Mesendoderm (in vitro differentiated cells): ENCODE measurements at regions not wholly inside any gene's neighbourhood (a gene's known extent, or its start where the extent isn't known, plus 50 kb on each side); places are given as distances from the start of the nearest gene placed in this dataset.

Source experiments
- DNase-seq: peaks from one replicate; pipeline ENCODE4 v3.0.0; 2013
- H2AK5ac ChIP-seq: 2 replicates; pipeline ENCODE4 v1.6.1; 2013; ENCODE audit warnings: low read length, inconsistent platforms
- H2BK120ac ChIP-seq: 2 replicates; pipeline ENCODE4 v1.6.1; 2013; ENCODE audit warnings: low read depth, mild to moderate bottlenecking, low read length, moderate library complexity, mixed read lengths
- H2BK15ac ChIP-seq: replicated peaks from 2 replicates; pipeline ENCODE4 v1.6.1; 2013; ENCODE audit warnings: low read depth, mild to moderate bottlenecking, moderate library complexity
- H2BK5ac ChIP-seq: 2 replicates; pipeline ENCODE4 v1.6.1; 2013; ENCODE audit warnings: low read length, inconsistent platforms
- H3K18ac ChIP-seq: 2 replicates; pipeline ENCODE4 v1.6.1; 2013; ENCODE audit warnings: mild to moderate bottlenecking, low read length, mixed read lengths
- H3K23ac ChIP-seq: one replicate; pipeline ENCODE4 v1.6.1; 2013; ENCODE audit warnings: low read length
- H3K27ac ChIP-seq: 2 replicates; pipeline ENCODE4 v1.5.1; 2013; ENCODE audit warnings: low read depth, mild to moderate bottlenecking, inconsistent platforms, low read length, moderate library complexity
- H3K27me3 ChIP-seq: 2 replicates; pipeline ENCODE4 v1.6.1; 2013; ENCODE audit warnings: low read length, control low read depth, mild to moderate bottlenecking, inconsistent platforms; ENCODE audit not compliant: insufficient read depth, poor library complexity
- H3K36me3 ChIP-seq: 2 replicates; pipeline ENCODE4 v1.6.1; 2013; ENCODE audit warnings: low read length, inconsistent platforms; ENCODE audit not compliant: control insufficient read depth, insufficient read depth
- H3K4ac ChIP-seq: one replicate; pipeline ENCODE4 v1.6.1; 2013; ENCODE audit warnings: low read depth, mild to moderate bottlenecking, low read length, moderate library complexity
- H3K4me1 ChIP-seq: 2 replicates; pipeline ENCODE4 v1.6.1; 2013; ENCODE audit warnings: low read depth, low read length, inconsistent platforms; ENCODE audit not compliant: control insufficient read depth
- H3K4me2 ChIP-seq: 2 replicates; pipeline ENCODE4 v1.6.1; 2013; ENCODE audit warnings: low read length
- H3K4me3 ChIP-seq: 2 replicates; pipeline ENCODE4 v1.5.1; 2013; ENCODE audit warnings: mild to moderate bottlenecking, low read length
- H3K56ac ChIP-seq: one replicate; pipeline ENCODE4 v1.6.1; 2013; ENCODE audit warnings: low read length
- H3K79me1 ChIP-seq: 2 replicates; pipeline ENCODE4 v1.6.1; 2013; ENCODE audit warnings: low read length, inconsistent platforms
- H3K79me2 ChIP-seq: 2 replicates; pipeline ENCODE4 v1.6.1; 2013; ENCODE audit warnings: mild to moderate bottlenecking, low read length; ENCODE audit not compliant: control insufficient read depth, insufficient read depth
- H3K9ac ChIP-seq: 2 replicates; pipeline ENCODE4 v1.6.1; 2013; ENCODE audit warnings: low read length, inconsistent platforms
- H4K5ac ChIP-seq: one replicate; pipeline ENCODE4 v1.6.1; 2013; ENCODE audit warnings: low read length
- H4K8ac ChIP-seq: one replicate; pipeline ENCODE4 v1.6.1; 2013; ENCODE audit warnings: low read depth, mild to moderate bottlenecking, control low read depth, low read length, moderate library complexity
- WGBS: extraction: QIAGEN DNeasy Blood & Tissue Kit; methylation state at CpG from one replicate; pipeline ENCODE4 v1.1.7; 2013; ENCODE audit warnings: low lambda C conversion rate, missing lambda C conversion rate; ENCODE audit not compliant: insufficient coverage; ENCODE audit errors: extremely low coverage; 5-methylcytosine and 5-hydroxymethylcytosine counted together

DNA sequence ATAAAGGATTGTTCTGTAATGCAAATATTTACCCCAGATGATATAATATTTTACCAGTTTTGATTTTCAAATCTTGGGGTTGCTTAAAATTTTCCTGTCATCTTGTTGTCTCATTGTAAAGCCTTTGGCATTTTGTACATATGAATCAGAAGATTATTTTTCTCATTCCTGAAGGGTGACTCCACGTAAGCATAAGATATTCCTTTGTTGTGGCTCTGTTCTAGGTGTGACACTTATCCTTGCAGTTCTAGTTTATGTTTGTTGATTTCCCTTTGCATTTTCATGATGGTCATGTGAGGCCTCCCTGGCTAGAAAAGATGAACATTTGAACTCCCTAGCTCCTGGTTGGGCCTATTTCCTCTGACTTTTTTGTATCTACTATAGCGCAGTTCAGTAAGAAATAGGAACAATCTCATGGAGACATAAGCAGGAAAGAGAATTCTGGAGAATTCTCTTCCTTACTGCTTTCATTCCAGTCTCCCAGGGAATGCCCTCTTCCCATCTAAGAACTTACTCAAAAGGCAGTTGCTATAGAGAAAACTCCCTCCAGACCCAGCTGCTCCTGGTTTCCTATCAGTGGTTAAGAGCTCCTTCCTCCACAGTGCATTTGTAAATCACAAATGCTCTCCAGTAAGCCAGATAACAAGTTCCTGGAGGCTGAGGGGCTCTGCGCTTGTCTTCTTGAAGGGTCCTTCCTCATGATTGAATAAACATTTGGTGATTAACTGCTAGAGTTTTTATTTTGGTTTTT lies 124.7 kb downstream of the WNT5A start:
- Histone ChIP-seq H2BK15ac (no peak overlapping the region), H2AK5ac (no peak overlapping the region), H2BK120ac (no peak overlapping the region), H4K8ac (no peak overlapping the region), H3K27ac (no peak overlapping the region), H3K36me3 (no peaks in the 10 kb centered on the region), H3K4me1 (no peaks in the 10 kb centered on the region), H3K18ac (no peak overlapping the region), H3K56ac (no peak overlapping the region), H2BK5ac (no peak overlapping the region), H3K79me1 (no peaks in the 10 kb centered on the region), H3K4ac (no peak overlapping the region), H3K9ac (no peak overlapping the region), H3K23ac (no peak overlapping the region), H3K4me3 (no peak overlapping the region), H3K27me3 (no peaks in the 10 kb centered on the region), H3K79me2 (no peaks in the 10 kb centered on the region), H4K5ac (no peak overlapping the region), H3K4me2 (no peak overlapping the region)
- peak; percentile 46 for DNase-seq
- WGBS = no CpG with 5 or more reads among the region's 3 CpGs

DNA sequence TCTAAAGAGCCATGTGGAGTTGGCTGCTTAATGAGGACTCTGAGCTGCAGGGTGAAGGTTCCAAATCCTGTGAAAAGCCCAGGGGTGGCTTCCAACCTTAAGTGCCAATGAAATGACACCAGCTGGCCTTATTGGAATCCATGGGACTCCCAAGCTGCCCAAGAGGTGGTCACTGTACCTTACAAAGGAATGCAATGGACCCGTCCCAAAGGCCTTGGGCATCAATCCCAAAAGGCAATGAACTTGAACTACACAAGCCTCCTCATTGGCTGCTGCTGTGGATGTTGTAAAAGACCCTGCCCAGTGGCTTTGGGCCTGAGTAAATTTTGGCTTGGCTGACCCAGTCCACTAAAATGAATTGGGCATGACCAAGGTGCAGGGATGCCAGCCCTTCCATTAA lies 129.3 kb downstream of the WNT5A start:
- H3K23ac ChIP-seq = no peak overlapping the region
- no peak overlapping the region for H2BK120ac ChIP-seq
- H3K79me1 ChIP-seq = no peaks in the 10 kb centered on the region
- no peak overlapping the region for H2BK5ac ChIP-seq
- no peak overlapping the region for H3K4me2 ChIP-seq
- no peak overlapping the region for H3K27ac ChIP-seq
- H2AK5ac ChIP-seq = no peak overlapping the region
- no peaks in the 10 kb centered on the region for H3K36me3 ChIP-seq
- H3K9ac ChIP-seq = no peak overlapping the region
- H4K5ac ChIP-seq = no peak overlapping the region
- H4K8ac ChIP-seq = no peak overlapping the region
- H3K4me3 ChIP-seq = no peak overlapping the region
- DNase-seq = no peak
- no peaks in the 10 kb centered on the region for H3K4me1 ChIP-seq
- H3K18ac ChIP-seq = no peak overlapping the region
- H3K79me2 ChIP-seq = no peaks in the 10 kb centered on the region
- WGBS = no CpG with 5 or more reads among the region's 1 CpG
- H3K27me3 ChIP-seq = no peaks in the 10 kb centered on the region
- H2BK15ac ChIP-seq = no peak overlapping the region
- H3K4ac ChIP-seq = no peak overlapping the region
- H3K56ac ChIP-seq = no peak overlapping the region

DNA sequence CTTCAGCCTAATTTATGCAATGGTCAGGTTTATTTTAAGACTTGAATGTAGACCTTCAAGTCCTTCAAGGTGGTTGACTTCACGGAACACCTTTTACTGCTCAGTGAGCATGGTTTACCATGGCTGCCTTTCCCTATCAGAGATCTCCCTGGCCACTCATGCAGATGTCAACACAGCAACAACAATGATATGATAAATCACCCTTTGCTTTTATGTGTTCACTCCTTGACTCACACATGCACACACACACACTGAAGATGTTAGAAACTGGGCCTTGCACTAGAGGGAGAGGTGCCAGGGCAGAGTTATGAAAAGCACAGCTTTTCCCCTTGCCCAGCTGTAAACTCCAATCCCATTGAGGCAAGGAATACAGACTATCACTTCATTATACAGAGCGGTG lies 134.4 kb downstream of the WNT5A start:
- no CpG with 5 or more reads among the region's 2 CpGs for WGBS

DNA sequence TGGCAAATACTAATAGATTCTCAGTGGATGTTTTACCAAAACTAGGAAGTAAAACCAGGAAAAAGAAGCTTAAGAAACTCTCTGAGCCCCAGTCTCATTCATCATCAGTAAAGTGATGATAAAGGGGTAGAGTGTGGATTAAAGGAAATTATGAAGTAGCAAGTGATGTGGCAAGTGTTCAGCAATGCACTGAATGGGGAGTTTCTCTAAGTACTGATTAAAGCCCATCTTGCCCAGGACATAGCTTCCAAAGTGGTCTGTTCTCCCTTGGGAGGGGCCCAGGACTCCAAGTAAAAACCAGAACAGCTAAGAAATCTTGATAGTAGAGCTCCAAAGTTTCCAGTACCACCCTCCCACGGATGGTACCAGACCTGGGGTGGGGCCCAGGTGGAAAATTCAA lies 137.3 kb downstream of the WNT5A start:
- no peaks in the 10 kb centered on the region for H3K36me3 ChIP-seq

More for the DNA sequence above, 134.4 kb downstream of the WNT5A start:
- H2BK120ac ChIP-seq = no peak overlapping the region
- no peak overlapping the region for H3K4me2 ChIP-seq
- no peak overlapping the region for H3K27ac ChIP-seq
- H2BK15ac ChIP-seq = no peak overlapping the region
- H2AK5ac ChIP-seq = no peak overlapping the region
- H3K27me3 ChIP-seq = no peaks in the 10 kb centered on the region
- H4K5ac ChIP-seq = no peak overlapping the region
- no peak overlapping the region for H3K4ac ChIP-seq
- no peaks in the 10 kb centered on the region for H3K79me2 ChIP-seq
- H3K56ac ChIP-seq = no peak overlapping the region
- no peak overlapping the region for H3K4me3 ChIP-seq
- H3K18ac ChIP-seq = no peak overlapping the region
- no peak for DNase-seq
- H3K79me1 ChIP-seq = no peaks in the 10 kb centered on the region
- no peak overlapping the region for H3K9ac ChIP-seq
- H2BK5ac ChIP-seq = no peak overlapping the region
- H3K23ac ChIP-seq = no peak overlapping the region
- no peaks in the 10 kb centered on the region for H3K4me1 ChIP-seq
- H3K36me3 ChIP-seq = no peaks in the 10 kb centered on the region
- H4K8ac ChIP-seq = no peak overlapping the region

DNA sequence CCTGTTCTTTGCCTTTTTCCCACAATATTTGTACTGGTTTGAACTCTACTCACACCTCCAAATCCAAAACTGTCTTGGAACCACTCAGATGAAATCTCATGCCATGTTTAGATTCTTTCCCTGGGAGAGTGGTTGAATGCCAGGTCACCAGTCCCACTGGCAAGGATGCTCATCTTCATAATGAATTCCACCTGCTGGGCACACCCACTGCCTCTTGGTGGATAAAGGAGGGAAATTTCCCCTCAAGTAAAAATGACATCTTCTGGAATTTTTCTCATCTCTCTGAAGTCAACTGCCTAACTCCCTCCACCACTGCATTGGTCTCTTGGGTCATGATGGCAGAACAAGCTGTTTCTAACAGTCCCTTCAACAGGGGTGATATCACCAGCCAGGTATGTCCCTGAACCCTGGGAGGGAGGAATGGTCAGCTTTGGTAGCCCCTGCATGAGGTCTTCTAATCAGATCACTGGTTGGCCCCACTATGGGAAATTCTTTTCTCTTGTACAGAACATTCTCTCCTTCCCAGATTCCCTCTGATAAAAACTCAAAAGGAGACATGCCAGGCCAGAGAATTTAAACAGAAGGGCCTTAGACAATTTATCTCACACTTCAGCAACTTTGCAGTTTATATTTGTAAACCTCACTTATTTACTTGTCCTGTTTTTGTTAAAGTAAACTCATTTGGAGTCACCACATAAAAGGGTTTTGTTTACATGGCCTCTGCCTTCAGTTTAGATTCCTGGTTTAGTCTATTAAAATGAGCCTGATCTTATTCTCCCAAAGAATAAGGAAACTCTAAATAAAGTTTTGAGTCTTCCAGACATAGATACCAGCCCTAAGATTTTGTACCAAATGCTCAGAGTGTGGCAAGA lies 143.4 kb downstream of the WNT5A start:
- no peak overlapping the region for H4K8ac ChIP-seq
- H3K23ac ChIP-seq = no peak overlapping the region
- H3K36me3 ChIP-seq = no peaks in the 10 kb centered on the region
- no peaks in the 10 kb centered on the region for H3K79me1 ChIP-seq
- no peak overlapping the region for H3K18ac ChIP-seq
- DNase-seq = peak; percentile 95
- H2BK120ac ChIP-seq = no peak overlapping the region
- no peak overlapping the region for H3K9ac ChIP-seq
- H2BK5ac ChIP-seq = no peak overlapping the region
- H3K27me3 ChIP-seq = no peaks in the 10 kb centered on the region
- no peak overlapping the region for H4K5ac ChIP-seq
- no peak overlapping the region for H2BK15ac ChIP-seq
- H3K56ac ChIP-seq = no peak overlapping the region
- no peaks in the 10 kb centered on the region for H3K79me2 ChIP-seq
- no peak overlapping the region for H3K4ac ChIP-seq
- no peak overlapping the region for H2AK5ac ChIP-seq
- no peak overlapping the region for H3K4me2 ChIP-seq
- peaks cover 3% of the 10 kb centered on the region for H3K4me1 ChIP-seq
- H3K4me3 ChIP-seq = no peak overlapping the region
- no peak overlapping the region for H3K27ac ChIP-seq

More for the DNA sequence above, 137.3 kb downstream of the WNT5A start:
- no peak overlapping the region for H2BK15ac ChIP-seq
- H2BK5ac ChIP-seq = no peak overlapping the region
- H3K23ac ChIP-seq = no peak overlapping the region
- no peak overlapping the region for H4K5ac ChIP-seq
- WGBS = no CpG with 5 or more reads among the region's 1 CpG
- H3K79me1 ChIP-seq = no peaks in the 10 kb centered on the region
- H3K4me2 ChIP-seq = no peak overlapping the region
- H3K4ac ChIP-seq = no peak overlapping the region
- DNase-seq = no peak
- H3K27me3 ChIP-seq = no peaks in the 10 kb centered on the region
- H3K56ac ChIP-seq = no peak overlapping the region
- H2AK5ac ChIP-seq = no peak overlapping the region
- H3K27ac ChIP-seq = no peak overlapping the region
- no peak overlapping the region for H4K8ac ChIP-seq
- no peaks in the 10 kb centered on the region for H3K4me1 ChIP-seq
- H3K4me3 ChIP-seq = no peak overlapping the region
- H3K9ac ChIP-seq = no peak overlapping the region
- no peaks in the 10 kb centered on the region for H3K79me2 ChIP-seq
- H2BK120ac ChIP-seq = no peak overlapping the region
- no peak overlapping the region for H3K18ac ChIP-seq
